GM10248 (cell line): ENCODE measurements at regions not wholly inside any gene's neighbourhood (a gene's known extent, or its start where the extent isn't known, plus 50 kb on each side); places are given as distances from the start of the nearest gene placed in this dataset.

Experiments used
- CTCF ChIA-PET: fragments of 300-600 bp; sonication (Branson Sonifier 250); formaldehyde crosslinking; extraction: SDS; loops from one replicate; lab custom pipeline; 2021; ENCODE audit warnings: antibody characterized with exemption; lab: Yijun Ruan, JAX
- POLR2A ChIA-PET: fragments of 350-650 bp; sonication (Branson Sonifier 250); formaldehyde crosslinking; extraction: SDS; loops from one replicate; lab custom pipeline; 2020; ENCODE audit warnings: antibody characterized with exemption; lab: Yijun Ruan, JAX
- DNase-seq: peaks from one replicate; pipeline ENCODE4 v3.0.0; 2012; ENCODE audit errors: extremely low spot score
- TF ChIP-seq, protein P1 (sequence below): IDR thresholded peaks from 2 replicates; pipeline ENCODE4 v1.5.1; 2012; ENCODE audit warnings: mild to moderate bottlenecking, low read depth; ENCODE audit errors: extremely low read depth, missing control alignments, control extremely low read depth

- ChIA-PET CTCF (interaction anchor here (1.2 to 1.6 kb wide), 3 partner anchors 10 to 46 kb away, joined by 3 to 4 read pairs (median 3); no protein-coding TSS in a partner anchor), POLR2A (no interaction called here)
- DNase-seq: no peak
- TF ChIP-seq, protein P1, sequence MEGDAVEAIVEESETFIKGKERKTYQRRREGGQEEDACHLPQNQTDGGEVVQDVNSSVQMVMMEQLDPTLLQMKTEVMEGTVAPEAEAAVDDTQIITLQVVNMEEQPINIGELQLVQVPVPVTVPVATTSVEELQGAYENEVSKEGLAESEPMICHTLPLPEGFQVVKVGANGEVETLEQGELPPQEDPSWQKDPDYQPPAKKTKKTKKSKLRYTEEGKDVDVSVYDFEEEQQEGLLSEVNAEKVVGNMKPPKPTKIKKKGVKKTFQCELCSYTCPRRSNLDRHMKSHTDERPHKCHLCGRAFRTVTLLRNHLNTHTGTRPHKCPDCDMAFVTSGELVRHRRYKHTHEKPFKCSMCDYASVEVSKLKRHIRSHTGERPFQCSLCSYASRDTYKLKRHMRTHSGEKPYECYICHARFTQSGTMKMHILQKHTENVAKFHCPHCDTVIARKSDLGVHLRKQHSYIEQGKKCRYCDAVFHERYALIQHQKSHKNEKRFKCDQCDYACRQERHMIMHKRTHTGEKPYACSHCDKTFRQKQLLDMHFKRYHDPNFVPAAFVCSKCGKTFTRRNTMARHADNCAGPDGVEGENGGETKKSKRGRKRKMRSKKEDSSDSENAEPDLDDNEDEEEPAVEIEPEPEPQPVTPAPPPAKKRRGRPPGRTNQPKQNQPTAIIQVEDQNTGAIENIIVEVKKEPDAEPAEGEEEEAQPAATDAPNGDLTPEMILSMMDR: no peak
These were observed 75.5 kb upstream of the TLR3 start for GRCh38 chr4:185993328-185993973.

- CTCF ChIA-PET: interaction anchor here (1.6 to 1.8 kb wide), 2 partner anchors 43 to 45 kb away, joined by 3 to 6 read pairs; no protein-coding TSS in a partner anchor
- POLR2A ChIA-PET: no interaction called here
- DNase-seq: no peak
- TF ChIP-seq, protein P1: no peak
These were observed 74.2 kb upstream of the TLR3 start for GRCh38 chr4:185994750-185995149.

DNA sequence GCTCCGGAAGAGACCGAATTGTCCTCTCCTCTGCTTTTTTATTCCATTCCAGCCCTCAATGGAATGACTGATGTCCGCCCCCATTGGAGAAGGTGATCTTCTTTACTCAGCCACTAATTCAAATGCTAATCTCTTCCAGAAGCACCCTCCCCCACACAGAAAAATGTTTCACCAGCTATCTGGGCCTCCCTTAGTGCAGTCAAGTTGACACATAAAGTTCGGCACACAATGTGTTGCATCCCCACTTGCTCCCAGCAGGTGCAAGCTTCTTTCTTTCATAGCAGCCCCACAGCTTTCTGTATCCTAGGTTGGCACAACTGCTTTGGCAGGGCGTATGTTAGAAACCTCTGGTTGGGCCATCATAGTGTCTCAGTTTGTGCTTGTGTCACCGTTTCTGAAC is 73.3 kb upstream of the TLR3 start:
- ChIA-PET CTCF (interaction anchor here (1.8 kb wide), 1 partner anchor 42 kb away, joined by 6 read pairs; no protein-coding TSS in a partner anchor), POLR2A (no interaction called here)
- TF ChIP-seq, protein P1: no peak
- DNase-seq: no peak

- POLR2A ChIA-PET: no interaction called here
- CTCF ChIA-PET: no interaction called here
These were observed 71.7 kb upstream of the TLR3 start for GRCh38 chr4:185997296-185997695.

GRCh38 chr4:185998791-185999190 is 70.2 kb upstream of the TLR3 start:
- TF ChIP-seq, protein P1: no peak

More at GRCh38 chr4:185997296-185997695, 71.7 kb upstream of the TLR3 start:
- TF ChIP-seq, protein P1: no peak
- DNase-seq: no peak

GRCh38 chr4:185999207-185999606 is 69.7 kb upstream of the TLR3 start:
- POLR2A ChIA-PET: no interaction called here
- no peak for DNase-seq
- CTCF ChIA-PET: no interaction called here
- TF ChIP-seq, protein P1: no peak

More at GRCh38 chr4:185998791-185999190, 70.2 kb upstream of the TLR3 start:
- ChIA-PET POLR2A (no interaction called here), CTCF (no interaction called here)
- DNase-seq: no peak
